ENCODE measurements at regions not wholly inside any gene's neighbourhood (a gene's known extent, or its start where the extent isn't known, plus 50 kb on each side); places are given as distances from the start of the nearest gene placed in this dataset.

GRCh38 chr2:6526093-6526824, 339.4 kb downstream of the CMPK2 start:
- DNase-seq (ENCODE audit: low spot score) = no peak

GRCh38 chr2:6531304-6531703, 334.4 kb downstream of the CMPK2 start:
- DNase-seq (ENCODE audit: low spot score) = no peak

GRCh38 chr2:6535572-6535971, 330.1 kb downstream of the CMPK2 start:
- peak; percentile 87 for DNase-seq (ENCODE audit: low spot score)

GRCh38 chr2:6538607-6539006, 327.1 kb downstream of the CMPK2 start:
- no peak for DNase-seq (ENCODE audit: low spot score)

- no peak for DNase-seq (ENCODE audit: low spot score)
Observed at GRCh38 chr2:6545336-6545735, 320.4 kb downstream of the CMPK2 start.

- DNase-seq (ENCODE audit: low spot score) = no peak
Observed at GRCh38 chr2:6545795-6546194, 319.9 kb downstream of the CMPK2 start.

GRCh38 chr2:6554466-6554865, 311.2 kb downstream of the CMPK2 start:
- no peak for DNase-seq (ENCODE audit: low spot score)

- no peak for DNase-seq (ENCODE audit: low spot score)
Observed at GRCh38 chr2:6556755-6557154, 309.0 kb downstream of the CMPK2 start.

- no peak for DNase-seq (ENCODE audit: low spot score)
Observed at GRCh38 chr2:6557737-6558136, 308.0 kb downstream of the CMPK2 start.

- no peak for DNase-seq (ENCODE audit: low spot score)
Observed at GRCh38 chr2:6562771-6563170, 302.9 kb downstream of the CMPK2 start.

GRCh38 chr2:6564326-6564725, 301.4 kb downstream of the CMPK2 start:
- DNase-seq (ENCODE audit: low spot score) = no peak

GRCh38 chr2:6574121-6574520, 291.6 kb downstream of the CMPK2 start:
- no peak for DNase-seq (ENCODE audit: low spot score)

- DNase-seq (ENCODE audit: low spot score) = no peak
Observed at GRCh38 chr2:6576302-6576701, 289.4 kb downstream of the CMPK2 start.

- DNase-seq (ENCODE audit: low spot score) = no peak
Observed at GRCh38 chr2:6577960-6578359, 287.7 kb downstream of the CMPK2 start.

- DNase-seq (ENCODE audit: low spot score) = no peak
Observed at GRCh38 chr2:6578416-6578815, 287.3 kb downstream of the CMPK2 start.

- no peak for DNase-seq (ENCODE audit: low spot score)
Observed at GRCh38 chr2:6579281-6579680, 286.4 kb downstream of the CMPK2 start.

- DNase-seq (ENCODE audit: low spot score) = no peak
Observed at GRCh38 chr2:6580982-6581381, 284.7 kb downstream of the CMPK2 start.

- DNase-seq (ENCODE audit: low spot score) = no peak
Observed at GRCh38 chr2:6589150-6589549, 276.6 kb downstream of the CMPK2 start.

- no peak for DNase-seq (ENCODE audit: low spot score)
Observed at GRCh38 chr2:6590442-6590841, 275.3 kb downstream of the CMPK2 start.

GRCh38 chr2:6602471-6602870, 263.2 kb downstream of the CMPK2 start:
- DNase-seq (ENCODE audit: low spot score) = no peak

- peak; percentile 2 for DNase-seq (ENCODE audit: low spot score)
Observed at GRCh38 chr2:6605836-6606505, 259.7 kb downstream of the CMPK2 start.

GRCh38 chr2:6617794-6618193, 247.9 kb downstream of the CMPK2 start:
- DNase-seq (ENCODE audit: low spot score) = no peak

- DNase-seq (ENCODE audit: low spot score) = no peak
Observed at GRCh38 chr2:6618201-6618600, 247.5 kb downstream of the CMPK2 start.

- no peak for DNase-seq (ENCODE audit: low spot score)
Observed at GRCh38 chr2:6623746-6624145, 242.0 kb downstream of the CMPK2 start.
